ENCODE measurements at regions not wholly inside any gene's neighbourhood (a gene's known extent, or its start where the extent isn't known, plus 50 kb on each side); places are given as distances from the start of the nearest gene placed in this dataset.
"Not testable (repeated sequence)": the region's sequence is repeated elsewhere in the genome, so short reads cannot be mapped to it uniquely, and the experiment has no call there.

DNA sequence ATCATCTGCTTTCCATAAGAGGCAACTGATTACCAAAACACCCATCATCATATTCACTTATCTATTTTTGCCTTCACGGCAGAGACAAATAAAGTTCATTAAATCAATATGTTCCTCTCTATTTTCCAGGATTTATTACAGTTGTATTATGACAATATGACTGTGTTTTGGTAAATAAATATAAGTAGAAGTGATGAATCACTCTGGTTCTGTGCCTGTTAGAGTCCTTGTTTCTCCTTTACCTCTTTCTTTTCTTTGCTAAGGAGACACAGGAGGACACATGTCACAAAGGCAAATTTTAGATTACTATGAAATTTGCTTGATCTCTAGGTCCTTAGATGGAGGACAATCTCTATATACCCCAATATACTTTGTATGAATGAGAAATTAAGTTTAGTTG, 152.6 kb upstream of the PLSCR5 start:
- no peak for DNase-seq (ENCODE audit: low read depth)

DNA sequence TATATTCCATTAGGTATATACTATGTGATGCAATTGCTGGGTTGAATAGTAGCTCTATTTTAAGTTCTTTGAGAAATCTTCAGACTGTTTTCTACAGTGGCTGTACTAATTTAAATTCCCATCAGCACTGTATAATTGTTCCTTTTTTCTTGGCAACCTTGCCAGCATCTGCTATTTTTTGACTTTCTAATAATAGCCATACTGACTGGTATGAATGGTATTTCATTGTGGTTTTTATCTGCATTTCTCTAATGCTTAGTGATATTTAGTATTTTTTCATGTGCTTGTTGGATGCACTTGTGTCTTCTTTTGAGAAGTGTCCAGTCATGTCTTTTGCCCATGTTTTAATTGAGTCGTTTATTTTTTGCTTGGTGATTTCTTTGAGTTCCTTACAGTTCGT, 145.1 kb upstream of the PLSCR5 start:
- no peak for DNase-seq (ENCODE audit: low read depth)

DNA sequence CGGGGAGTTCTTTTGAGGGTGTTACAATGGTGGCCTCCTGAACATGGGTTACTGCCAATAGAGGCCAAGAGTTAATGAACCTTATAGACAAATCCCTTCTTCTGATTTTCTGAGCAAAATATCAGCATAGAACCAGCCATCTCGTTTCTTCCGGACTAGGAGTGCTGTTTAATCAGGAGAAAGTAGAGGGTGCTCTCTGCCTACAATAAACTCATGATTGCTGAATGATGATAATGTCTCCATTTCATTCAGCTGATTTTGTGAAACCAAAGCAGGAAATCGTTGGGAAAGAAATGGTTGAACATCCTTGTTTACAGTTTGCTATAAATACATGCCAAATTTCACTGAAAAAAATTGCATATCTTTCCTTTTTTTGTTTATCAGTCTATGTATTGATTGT, 142.8 kb upstream of the PLSCR5 start:
- DNase-seq (ENCODE audit: low read depth) = no peak

DNA sequence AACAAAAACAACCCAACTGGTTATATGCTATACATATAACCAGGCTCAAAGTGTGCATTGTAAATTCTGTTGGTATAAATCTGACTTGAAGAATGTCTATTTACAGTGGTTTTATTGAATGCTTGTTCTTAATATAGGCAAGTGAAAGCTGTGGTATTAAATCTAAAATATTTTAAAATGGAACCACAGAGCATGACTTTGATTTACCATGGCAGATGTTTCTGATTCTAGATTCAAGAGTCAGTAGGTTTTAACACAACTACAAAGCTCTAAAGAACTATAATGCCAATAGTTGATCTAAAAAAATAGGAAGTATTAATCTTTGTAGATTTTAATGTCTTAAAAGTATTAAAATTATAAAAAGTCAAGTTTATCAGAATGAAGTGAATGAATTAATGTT, 141.9 kb upstream of the PLSCR5 start:
- no peak for DNase-seq (ENCODE audit: low read depth)

DNA sequence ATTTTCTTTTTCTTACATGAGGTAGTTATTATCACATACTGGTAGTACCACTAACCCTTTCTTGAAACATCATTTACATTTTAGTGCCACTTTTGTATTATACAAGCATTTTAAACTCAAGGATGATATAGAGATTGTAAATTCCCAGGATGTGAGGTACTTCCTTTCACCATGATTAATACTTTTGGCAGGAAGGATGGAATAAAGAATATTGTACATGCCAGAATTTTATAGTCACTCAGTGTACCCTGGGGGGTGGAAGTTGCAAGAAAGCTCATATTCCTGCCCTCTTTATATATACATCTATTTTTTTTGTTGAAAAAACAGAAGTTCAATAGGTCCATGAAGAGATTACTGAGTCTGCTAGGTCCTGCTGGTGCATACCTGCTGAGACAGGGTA, 141.0 kb upstream of the PLSCR5 start:
- no peak for DNase-seq (ENCODE audit: low read depth)

DNA sequence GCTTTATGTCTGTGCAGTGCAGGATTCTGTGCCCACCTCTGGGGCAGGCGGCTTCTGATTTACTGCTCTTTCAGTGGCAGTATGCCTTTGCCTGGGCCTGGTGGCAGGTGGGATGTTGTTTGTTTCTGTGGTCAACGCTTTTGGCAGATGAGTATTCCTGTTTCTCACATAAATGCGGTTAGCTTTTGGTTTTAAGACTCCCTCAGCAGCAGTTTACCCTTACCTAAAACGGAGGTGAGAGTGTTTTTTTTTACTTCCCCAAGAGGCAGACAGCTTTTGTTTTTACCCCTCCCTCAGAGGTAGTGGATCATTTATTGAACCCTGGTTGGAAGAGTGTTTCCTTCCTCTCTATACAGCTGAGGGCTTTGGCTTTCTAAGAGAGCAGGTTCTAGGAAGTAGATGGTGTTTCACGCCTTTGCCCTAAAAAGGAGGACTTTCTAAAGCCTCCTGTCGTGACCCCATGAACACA, 134.1 kb upstream of the PLSCR5 start:
- DNase-seq (ENCODE audit: low read depth) = no peak

DNA sequence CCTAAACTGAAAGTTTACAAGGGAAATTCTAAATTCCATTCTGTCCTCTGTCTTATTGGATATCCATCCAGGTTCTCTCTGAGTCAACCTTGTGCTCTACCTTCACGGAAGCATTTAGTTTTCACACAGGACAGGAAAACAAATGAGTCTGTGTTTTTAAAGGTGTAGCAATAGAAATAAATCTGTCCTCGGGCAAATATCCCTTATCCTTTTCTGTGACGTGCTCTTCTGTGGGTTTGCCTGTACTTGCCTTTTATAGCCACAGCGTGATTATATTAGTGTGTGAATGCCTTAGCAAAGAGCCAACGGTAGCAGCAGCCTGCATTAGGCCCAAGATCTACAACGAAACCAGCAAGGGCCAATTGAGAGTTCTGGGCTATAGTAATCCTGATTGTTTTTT, 127.2 kb upstream of the PLSCR5 start:
- DNase-seq (ENCODE audit: low read depth) = no peak

DNA sequence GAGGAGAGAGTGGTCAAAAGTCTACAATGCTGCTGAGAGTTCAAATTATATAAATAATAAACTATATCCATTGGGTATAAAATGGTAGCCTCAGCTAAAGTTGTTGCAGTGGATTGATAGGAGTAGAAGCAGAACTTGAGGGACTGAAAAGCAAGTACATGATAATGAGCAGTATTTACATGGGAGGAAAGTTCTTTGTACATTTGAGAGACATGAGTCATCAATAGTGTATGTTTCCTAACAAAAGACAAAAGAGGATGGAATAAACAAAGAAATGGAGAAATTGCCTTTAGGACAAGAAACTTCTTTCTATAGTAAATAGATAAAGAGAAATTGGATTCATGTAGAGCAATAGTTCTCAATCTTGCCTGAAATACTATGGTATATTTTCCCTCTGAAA, 110.0 kb upstream of the PLSCR5 start:
- peak; percentile 1 for DNase-seq (ENCODE audit: low read depth)

DNA sequence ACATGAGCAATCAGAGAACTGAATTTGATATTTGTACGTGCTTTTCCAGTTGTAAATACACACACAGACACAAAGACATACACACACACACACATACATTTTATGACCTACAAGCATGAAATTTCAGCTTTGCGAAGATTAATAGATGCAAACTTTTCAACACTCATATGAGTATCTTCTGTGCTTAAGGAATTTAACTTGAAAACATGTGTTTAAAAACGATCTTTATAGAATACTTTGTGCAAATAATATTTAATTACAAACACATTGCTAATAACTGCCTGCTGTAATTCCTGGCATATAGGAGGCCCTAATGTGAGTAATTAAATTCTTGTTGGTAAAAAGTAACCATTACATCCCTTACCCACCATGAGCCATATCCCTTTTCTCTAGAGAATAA, 107.7 kb upstream of the PLSCR5 start:
- DNase-seq (ENCODE audit: low read depth) = no peak

DNA sequence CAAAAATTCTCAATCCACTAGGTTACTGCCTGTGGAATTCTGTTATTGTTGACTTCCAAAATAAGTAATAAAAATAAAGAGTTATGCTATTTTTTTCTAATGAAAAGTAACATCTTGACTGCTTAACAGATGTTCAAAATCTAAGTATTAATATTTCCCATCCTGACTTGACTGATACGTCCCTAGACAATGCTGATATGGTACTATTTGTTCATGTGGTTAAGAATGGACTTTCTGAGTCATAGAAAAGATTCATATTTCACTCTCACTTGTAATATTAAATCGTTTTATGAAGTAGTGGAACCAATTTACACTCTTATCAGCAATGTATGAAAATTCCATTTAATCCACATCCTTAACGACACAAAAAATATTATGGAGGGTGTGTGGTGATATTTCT, 104.8 kb upstream of the PLSCR5 start:
- DNase-seq (ENCODE audit: low read depth) = no peak

DNA sequence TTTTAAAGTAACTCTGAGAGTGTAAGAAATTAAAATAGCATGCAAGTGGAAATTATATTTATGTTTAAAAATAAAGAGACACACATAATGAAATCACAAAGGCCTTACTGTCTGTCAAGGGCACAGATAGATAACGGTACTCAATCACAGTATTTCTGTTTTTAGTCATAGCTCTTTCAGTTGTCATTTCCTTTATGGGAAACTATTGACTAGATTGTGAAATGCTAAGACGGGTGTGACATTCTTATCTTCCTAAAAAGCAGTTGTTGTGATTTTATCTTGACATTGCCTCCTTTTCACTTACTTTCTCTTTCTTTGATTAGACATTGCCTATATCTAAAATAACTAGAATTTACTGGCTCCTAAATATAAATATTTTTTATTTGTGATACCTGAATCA, 100.1 kb upstream of the PLSCR5 start:
- DNase-seq (ENCODE audit: low read depth) = no peak

DNA sequence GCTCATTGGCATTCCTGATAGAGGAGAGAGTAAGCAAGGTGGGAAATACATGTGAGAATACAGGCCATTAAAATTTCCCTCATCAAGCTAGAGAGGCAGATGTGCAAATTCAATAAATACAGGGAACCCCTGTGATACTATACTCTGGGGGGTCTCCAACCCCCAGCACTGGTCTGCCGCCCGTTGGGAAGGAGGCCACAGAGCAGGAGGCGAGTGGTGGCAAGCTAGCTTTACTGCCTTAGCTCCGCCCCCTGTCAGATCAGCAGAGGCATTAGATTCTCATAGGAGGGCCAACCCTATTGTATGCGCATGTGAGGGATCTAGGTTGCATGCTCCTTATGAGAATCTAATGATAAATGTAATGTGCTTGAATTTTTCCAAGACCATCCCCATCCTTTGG, 97.1 kb upstream of the PLSCR5 start:
- DNase-seq (ENCODE audit: low read depth) = no peak

DNA sequence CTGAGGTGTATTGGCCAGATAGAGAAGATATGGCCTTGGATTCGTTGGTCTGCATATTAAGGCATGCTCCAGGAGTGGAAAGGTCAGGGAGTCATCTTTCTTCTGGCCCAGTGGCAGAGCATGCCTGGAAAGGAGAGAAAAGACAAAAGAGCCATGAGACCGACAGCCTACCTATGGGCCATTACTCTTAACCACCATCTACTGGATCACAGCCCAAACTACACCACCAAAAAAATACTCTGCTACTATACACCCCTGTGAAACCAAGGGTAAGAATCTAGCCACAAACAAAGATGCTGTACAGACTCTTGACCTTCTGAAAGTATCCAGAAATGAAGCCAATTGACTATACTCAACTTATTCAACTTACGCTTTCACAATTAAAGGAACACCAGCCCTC, 96.1 kb upstream of the PLSCR5 start:
- no peak for DNase-seq (ENCODE audit: low read depth)

DNA sequence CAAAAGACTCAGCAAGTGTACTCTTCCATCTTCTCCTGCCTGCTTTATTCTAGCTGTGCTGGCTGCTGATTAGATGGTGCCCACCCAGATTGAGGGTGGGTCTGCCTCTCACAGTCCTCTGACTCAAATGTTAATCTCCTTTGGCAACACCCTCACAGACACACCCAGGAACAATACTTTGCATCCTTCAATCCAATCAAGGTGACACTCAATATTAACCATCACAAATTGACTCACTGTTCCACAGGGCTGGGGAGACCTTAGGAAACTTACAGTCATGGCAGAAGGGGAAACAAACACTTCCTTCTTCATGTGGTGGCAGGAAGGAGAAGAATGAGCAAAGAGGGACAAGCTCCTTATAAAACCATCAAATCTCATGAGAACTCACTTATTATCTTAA, 94.9 kb upstream of the PLSCR5 start:
- not testable (repeated sequence) for DNase-seq (ENCODE audit: low read depth)

DNA sequence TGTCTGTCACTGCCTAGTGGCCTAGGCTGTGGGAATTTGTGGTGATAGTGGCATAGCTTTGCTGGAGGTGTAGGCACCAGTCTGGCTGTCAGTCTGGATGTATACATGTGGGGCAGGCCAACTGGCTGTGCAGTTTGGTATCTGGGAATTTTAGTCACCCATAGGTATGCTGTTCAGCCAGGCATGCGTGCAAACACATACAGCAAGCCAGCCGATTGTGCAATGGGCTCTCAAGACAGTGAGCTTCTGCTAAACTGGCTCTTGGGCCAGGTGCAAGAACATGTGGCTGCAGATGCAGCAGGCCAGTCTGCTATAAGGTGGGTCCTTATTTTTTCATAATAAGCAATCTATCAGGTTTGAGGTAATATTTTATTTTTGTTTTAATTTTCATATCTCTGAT, 87.1 kb upstream of the PLSCR5 start:
- DNase-seq (ENCODE audit: low read depth) = no peak

DNA sequence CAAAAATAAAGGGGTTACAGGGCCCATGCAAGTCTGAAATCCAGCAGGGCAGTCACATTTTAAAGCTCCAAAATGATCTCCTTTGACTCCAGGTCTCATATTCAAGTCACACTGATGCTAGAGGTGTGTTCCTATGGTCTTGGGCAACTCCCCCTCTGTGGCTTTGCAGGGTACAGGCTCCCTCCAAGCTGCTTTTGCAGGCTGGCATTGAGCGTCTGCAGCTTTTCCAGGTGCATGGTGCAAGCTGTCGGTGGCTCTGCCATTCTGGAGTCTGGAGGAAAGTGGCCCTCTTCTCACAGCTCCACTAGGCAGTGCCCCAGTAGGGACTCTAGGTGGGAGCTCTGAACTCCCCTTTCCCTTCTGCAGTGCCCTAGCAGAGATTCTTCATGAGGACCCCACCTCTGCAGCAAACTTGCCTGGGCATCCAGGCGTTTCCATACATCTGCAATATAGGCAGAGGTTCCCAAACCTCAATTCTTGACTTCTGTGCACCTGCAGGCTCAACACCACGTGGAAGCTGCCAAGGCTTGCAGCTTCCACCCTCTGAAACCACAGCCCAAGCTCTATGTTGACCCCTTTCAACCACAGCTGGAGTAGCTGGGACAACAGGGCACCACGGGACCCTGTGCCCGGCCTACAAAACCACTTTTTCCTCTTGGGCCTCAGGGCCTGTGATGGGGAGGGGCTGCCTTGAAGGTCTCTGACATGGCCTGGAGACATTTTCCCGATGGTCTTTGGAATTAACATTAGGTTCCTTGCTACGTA, 80.1 kb upstream of the PLSCR5 start:
- no peak for DNase-seq (ENCODE audit: low read depth)

DNA sequence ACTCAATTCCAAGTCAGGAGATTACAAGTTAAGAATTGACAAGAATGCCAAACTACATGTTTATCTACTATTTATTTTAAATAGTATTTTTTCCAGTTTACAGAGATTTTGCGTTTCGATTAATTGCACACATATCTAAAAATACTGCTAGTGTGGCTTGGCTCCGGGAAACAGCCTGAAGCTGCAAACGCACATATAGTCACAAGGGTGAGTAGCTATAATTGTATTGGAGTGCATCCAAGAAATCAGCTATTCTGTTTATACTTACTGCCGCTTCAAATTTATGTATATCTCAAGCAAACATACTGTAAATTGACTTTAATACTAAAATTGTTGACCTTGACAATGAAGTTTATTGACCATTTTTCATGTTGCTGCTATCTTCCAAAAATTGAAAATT, 77.0 kb upstream of the PLSCR5 start:
- DNase-seq (ENCODE audit: low read depth) = no peak

DNA sequence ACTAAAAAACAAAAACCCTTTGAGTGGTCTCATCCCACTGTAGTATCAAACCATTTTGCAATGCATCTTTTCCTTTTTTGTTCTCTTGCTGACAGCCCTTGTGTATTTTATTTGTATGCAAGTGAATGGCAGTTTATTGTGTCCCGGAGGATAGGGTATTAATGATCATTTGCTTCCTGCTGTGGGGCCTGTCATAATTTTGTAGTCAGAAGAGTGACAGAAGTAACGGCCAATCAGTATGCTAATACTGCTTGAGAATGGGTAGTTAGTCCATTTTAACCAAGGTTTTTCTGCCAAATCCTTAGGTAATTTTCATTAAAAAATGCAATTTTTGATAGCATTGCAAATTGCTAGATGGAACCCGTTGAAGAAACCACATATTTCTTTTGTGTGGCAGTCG, 75.5 kb upstream of the PLSCR5 start:
- DNase-seq (ENCODE audit: low read depth) = no peak

DNA sequence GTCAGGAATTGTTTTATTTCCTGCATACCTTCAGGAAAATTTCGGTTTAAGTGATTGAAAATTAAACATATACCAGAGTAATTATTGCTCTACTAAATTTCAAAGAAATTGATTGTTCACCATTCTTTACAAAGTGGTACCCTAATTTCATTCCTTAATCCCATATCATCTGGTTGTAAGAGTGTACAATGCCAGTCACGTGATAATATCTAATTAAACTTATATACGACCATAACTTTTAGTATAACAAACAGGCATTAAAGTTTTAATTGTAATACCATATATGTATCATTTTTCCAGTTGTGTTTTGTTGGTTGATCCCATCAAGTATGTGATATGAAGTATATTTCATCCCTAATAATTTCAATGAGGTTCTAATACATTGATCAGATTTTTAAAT, 74.8 kb upstream of the PLSCR5 start:
- DNase-seq (ENCODE audit: low read depth) = no peak

DNA sequence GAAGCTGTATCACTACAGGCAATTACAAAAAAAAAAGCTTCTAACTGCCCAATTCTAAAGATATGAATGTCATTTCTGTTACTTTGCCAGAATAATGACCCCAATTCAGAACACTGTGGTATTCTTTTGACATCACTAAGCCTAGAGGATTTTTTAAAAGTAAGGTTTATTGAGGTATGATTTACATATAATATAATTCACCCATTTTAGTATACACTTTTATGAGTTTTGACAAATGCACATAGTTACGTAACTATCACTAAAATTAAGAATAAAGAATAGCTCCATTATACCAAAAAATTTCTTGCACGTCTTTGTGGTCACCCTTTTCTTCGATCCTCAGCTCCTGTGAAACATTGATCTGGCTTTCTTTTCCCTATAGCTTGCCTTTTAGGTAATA, 74.0 kb upstream of the PLSCR5 start:
- no peak for DNase-seq (ENCODE audit: low read depth)

DNA sequence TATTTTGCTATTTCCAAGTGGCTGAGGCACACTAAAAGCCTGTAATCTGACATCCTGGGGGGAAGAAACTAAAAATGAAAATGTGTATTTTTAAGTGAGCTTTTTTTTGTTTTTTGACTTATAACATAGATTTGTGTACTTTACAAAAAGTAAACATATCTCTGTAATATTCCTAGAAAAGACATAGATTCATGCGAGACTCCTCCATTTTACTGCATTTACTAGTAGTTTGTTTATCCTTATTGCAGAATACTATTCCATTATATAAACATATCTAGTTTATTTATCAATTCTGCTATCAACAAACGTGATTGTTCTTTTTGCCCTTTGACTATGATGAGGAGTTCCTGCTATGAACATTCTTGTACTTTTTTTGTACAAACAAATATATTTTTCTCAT, 67.8 kb upstream of the PLSCR5 start:
- no peak for DNase-seq (ENCODE audit: low read depth)

DNA sequence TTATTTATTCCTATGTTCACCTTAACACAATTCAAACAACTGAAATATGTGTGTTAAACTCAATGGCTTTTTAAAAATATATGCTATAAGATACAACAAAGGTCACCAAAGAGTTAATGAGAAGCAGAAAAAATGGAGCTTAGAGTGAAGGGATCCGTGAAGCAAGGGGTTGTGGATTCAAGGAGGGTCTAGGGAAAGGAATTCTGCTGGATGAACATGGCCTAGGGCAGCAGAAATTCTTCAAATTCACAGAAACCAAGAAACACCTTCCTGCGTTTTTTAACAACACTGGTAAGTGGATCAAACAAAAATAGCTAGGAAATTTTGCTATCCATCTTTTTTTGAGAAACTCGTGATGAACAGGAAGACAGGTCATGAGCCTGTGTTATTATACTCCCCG, 59.3 kb upstream of the PLSCR5 start:
- DNase-seq (ENCODE audit: low read depth) = no peak

DNA sequence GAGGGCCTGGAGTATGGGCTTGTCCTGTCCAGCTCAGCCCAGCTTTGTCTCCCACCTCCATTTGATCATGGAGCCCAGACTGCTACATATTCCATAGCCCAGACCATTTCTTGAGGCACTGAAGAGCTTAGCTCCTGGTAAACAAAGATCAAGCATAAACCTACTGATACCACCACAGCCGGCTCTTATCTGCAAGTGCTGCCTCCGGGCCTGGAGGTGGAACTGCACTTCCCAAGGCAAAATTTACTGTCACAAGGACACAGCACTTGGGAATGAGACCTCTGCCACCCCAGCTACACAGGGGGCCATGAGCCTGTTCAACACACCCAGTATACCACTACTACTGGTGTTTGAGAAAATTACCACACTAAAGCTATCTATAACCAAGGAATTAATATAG, 53.7 kb upstream of the PLSCR5 start:
- no peak for DNase-seq (ENCODE audit: low read depth)

DNA sequence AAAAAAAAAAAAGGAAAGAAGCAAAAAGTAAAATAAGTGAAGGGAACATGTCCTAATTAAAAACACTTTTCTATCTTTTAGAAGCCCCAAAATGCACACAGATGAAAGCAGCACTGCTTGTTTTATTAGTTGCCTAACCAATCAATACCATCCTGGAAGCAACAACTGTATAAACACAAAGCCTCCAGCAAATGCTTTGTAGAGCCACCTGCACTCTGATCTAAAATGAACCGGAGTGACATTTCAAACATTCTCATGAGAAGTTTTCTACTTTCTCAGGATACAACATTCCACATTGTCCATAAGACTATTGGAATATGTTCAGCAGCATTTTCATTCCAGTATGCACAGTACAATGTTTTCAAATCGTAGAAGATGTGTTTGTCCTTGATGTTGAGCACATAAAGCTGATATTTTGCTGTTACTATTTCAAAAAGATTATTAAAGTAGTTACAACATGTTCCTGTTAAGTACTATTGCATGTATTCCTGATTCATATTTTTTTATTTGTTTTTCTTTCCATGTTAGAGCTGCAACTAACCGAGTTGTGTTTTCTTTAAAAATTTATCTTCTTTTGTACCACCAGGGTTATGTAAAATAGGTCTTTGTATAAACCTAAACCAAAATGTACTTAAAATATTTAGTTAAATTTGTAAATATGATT, 50.3 kb upstream of the PLSCR5 start:
- no peak for DNase-seq (ENCODE audit: low read depth)
